HL-60 (cell line): ENCODE measurements at regions not wholly inside any gene's neighbourhood (a gene's known extent, or its start where the extent isn't known, plus 50 kb on each side); places are given as distances from the start of the nearest gene placed in this dataset.

ENCODE experiments used
- DNase-seq, 2 experiments: peaks; one replicate each; pipeline ENCODE4 v3.0.0-alpha.2; 2010 to 2020; ENCODE audit warnings: low read depth in 1 of 2, low spot score in 1 of 2
- H3K27ac ChIP-seq: fragments of 250-450 bp; sonication (Bioruptor Pico); replicated peaks from 2 replicates; pipeline ENCODE4 v1.5.1; 2020; ENCODE audit warnings: mild to moderate bottlenecking, moderate library complexity
- H3K27me3 ChIP-seq: fragments of 250-450 bp; sonication (Bioruptor Pico); 2 replicates; pipeline ENCODE4 v1.5.1; 2021; ENCODE audit warnings: mild to moderate bottlenecking, moderate library complexity; ENCODE audit not compliant: insufficient read depth, poor library complexity, severe bottlenecking
- H3K4me3 ChIP-seq: replicated peaks from 2 replicates; pipeline ENCODE4 v1.5.1; 2011; ENCODE audit warnings: mild to moderate bottlenecking, control low read depth, low read length; ENCODE audit not compliant: insufficient read depth
- CTCF ChIP-seq: IDR thresholded peaks from one replicate; pipeline ENCODE4 v1.5.1; 2011; ENCODE audit warnings: low read length, control low read depth, inconsistent platforms; ENCODE audit not compliant: insufficient read depth
- GABPA ChIP-seq: IDR thresholded peaks from 2 replicates; pipeline ENCODE4 v1.6.1; 2012; ENCODE audit warnings: low read depth
- POLR2AphosphoS5 ChIP-seq: IDR thresholded peaks from 2 replicates; pipeline ENCODE4 v1.6.1; 2012; ENCODE audit warnings: low read depth
- REST ChIP-seq: IDR thresholded peaks from 2 replicates; pipeline ENCODE4 v1.6.1; 2012; ENCODE audit warnings: low read depth; ENCODE audit not compliant: insufficient replicate concordance
- SPI1 ChIP-seq: IDR thresholded peaks from 2 replicates; pipeline ENCODE4 v1.6.1; 2012; ENCODE audit warnings: low read depth, mild to moderate bottlenecking, borderline replicate concordance

GRCh38 chr6:24057030-24057429 lies 69.0 kb upstream of the NRSN1 start:
- no peak overlapping the region for H3K4me3 ChIP-seq
- no peak for DNase-seq
- H3K27me3 ChIP-seq, result no peaks in the 10 kb centered on the region
- H3K27ac ChIP-seq, result no peak overlapping the region
- no peak for TF ChIP-seq GABPA
- no peak for TF ChIP-seq SPI1
- no peak for TF ChIP-seq CTCF
- no peak for TF ChIP-seq REST
- no peak for TF ChIP-seq POLR2AphosphoS5

GRCh38 chr6:24060982-24061754 lies 64.8 kb upstream of the NRSN1 start:
- no peak for DNase-seq
- H3K27ac ChIP-seq, result no peak overlapping the region
- TF ChIP-seq CTCF (no peak), GABPA (no peak), REST (no peak), POLR2AphosphoS5 (no peak), SPI1 (no peak)
- H3K27me3 ChIP-seq, result no peaks in the 10 kb centered on the region
- no peak overlapping the region for H3K4me3 ChIP-seq

- DNase-seq, result peak in 1 of 2 experiments; percentile 4
- TF ChIP-seq POLR2AphosphoS5, result no peak
- no peak for TF ChIP-seq CTCF
- TF ChIP-seq REST, result no peak
- TF ChIP-seq SPI1, result no peak
- TF ChIP-seq GABPA, result no peak
- Histone ChIP-seq H3K27ac (no peak overlapping the region), H3K4me3 (no peak overlapping the region), H3K27me3 (no peaks in the 10 kb centered on the region)
Measured at GRCh38 chr6:24064106-24064505, 61.9 kb upstream of the NRSN1 start.
